ENCODE measurements at regions not wholly inside any gene's neighbourhood (a gene's known extent, or its start where the extent isn't known, plus 50 kb on each side); places are given as distances from the start of the nearest gene placed in this dataset.

GRCh38 chr4:14887842-14888433 lies 114.3 kb upstream of the CPEB2 start:
- Histone ChIP-seq H3K9ac (ENCODE audit: low read length) (no peak overlapping the region), H3K4me2 (ENCODE audit: low read length) (no peak overlapping the region), H3K9me3 (ENCODE audit: insufficient read depth, low read depth, low read length) (no peaks in the 10 kb centered on the region), H3K79me1 (ENCODE audit: low read length) (no peaks in the 10 kb centered on the region), H4K91ac (ENCODE audit: low read depth, low read length) (no peak overlapping the region), H2AK5ac (ENCODE audit: low read length) (no peak overlapping the region), H3K4ac (ENCODE audit: low read depth, low read length) (no peak overlapping the region), H2BK120ac (ENCODE audit: insufficient read depth, low read length, poor library complexity) (no peak overlapping the region), H3K4me1 (ENCODE audit: control insufficient read depth in 1 of 2, insufficient read depth in 2 of 2, low read length in 2 of 2) (no peaks in the 10 kb centered on the region), H4K12ac (ENCODE audit: low read depth, low read length) (no peak overlapping the region), H2AFZ (ENCODE audit: insufficient read depth, low read length, poor library complexity) (no peak overlapping the region), H3K14ac (ENCODE audit: low read length) (no peak overlapping the region), H3K4me3 (ENCODE audit: low read depth, low read length) (no peak overlapping the region), H3K79me2 (ENCODE audit: control insufficient read depth, insufficient read depth, low read length, poor library complexity) (no peaks in the 10 kb centered on the region), H3K27me3 (ENCODE audit: insufficient read depth, low read length) (no peaks in the 10 kb centered on the region), H3K18ac (ENCODE audit: low read length) (no peak overlapping the region), H2BK12ac (ENCODE audit: low read length) (no peak overlapping the region), H3K36me3 (ENCODE audit: control insufficient read depth in 1 of 2, insufficient read depth in 2 of 2, low read length in 2 of 2) (no peaks in the 10 kb centered on the region), H4K8ac (ENCODE audit: low read depth, low read length) (no peak overlapping the region), H3K27ac (ENCODE audit: low read depth, low read length) (no peak overlapping the region), H2BK5ac (ENCODE audit: low read depth, low read length, poor library complexity) (no peak overlapping the region), H3K23ac (ENCODE audit: low read length) (no peak overlapping the region)
- DNase-seq = no peak
- WGBS (ENCODE audit: extremely low coverage, insufficient coverage, insufficient read length) = no CpG with 5 or more reads among the region's 9 CpGs

GRCh38 chr4:14888790-14889572 lies 113.3 kb upstream of the CPEB2 start:
- no peak overlapping the region for H2AK5ac ChIP-seq (ENCODE audit: low read length)

GRCh38 chr4:14892563-14892962 lies 109.7 kb upstream of the CPEB2 start:
- no peak overlapping the region for H4K91ac ChIP-seq (ENCODE audit: low read depth, low read length)
- H3K9me3 ChIP-seq (ENCODE audit: insufficient read depth, low read depth, low read length) = no peaks in the 10 kb centered on the region
- no peaks in the 10 kb centered on the region for H3K79me2 ChIP-seq (ENCODE audit: control insufficient read depth, insufficient read depth, low read length, poor library complexity)
- DNase-seq = no peak
- H3K4me2 ChIP-seq (ENCODE audit: low read length) = no peak overlapping the region
- H3K27me3 ChIP-seq (ENCODE audit: insufficient read depth, low read length) = no peaks in the 10 kb centered on the region
- H4K12ac ChIP-seq (ENCODE audit: low read depth, low read length) = no peak overlapping the region
- no peak overlapping the region for H3K18ac ChIP-seq (ENCODE audit: low read length)
- H3K27ac ChIP-seq (ENCODE audit: low read depth, low read length) = no peak overlapping the region
- no peak overlapping the region for H3K14ac ChIP-seq (ENCODE audit: low read length)
- H2BK12ac ChIP-seq (ENCODE audit: low read length) = no peak overlapping the region
- no peak overlapping the region for H2AK5ac ChIP-seq (ENCODE audit: low read length)
- H3K4ac ChIP-seq (ENCODE audit: low read depth, low read length) = no peak overlapping the region
- H2BK5ac ChIP-seq (ENCODE audit: low read depth, low read length, poor library complexity) = no peak overlapping the region
- no peaks in the 10 kb centered on the region for H3K79me1 ChIP-seq (ENCODE audit: low read length)
- no peaks in the 10 kb centered on the region for H3K36me3 ChIP-seq (ENCODE audit: control insufficient read depth in 1 of 2, insufficient read depth in 2 of 2, low read length in 2 of 2)
- no peak overlapping the region for H2AFZ ChIP-seq (ENCODE audit: insufficient read depth, low read length, poor library complexity)
- no CpG with 5 or more reads among the region's 3 CpGs for WGBS (ENCODE audit: extremely low coverage, insufficient coverage, insufficient read length)
- no peaks in the 10 kb centered on the region for H3K4me1 ChIP-seq (ENCODE audit: control insufficient read depth in 1 of 2, insufficient read depth in 2 of 2, low read length in 2 of 2)
- no peak overlapping the region for H2BK120ac ChIP-seq (ENCODE audit: insufficient read depth, low read length, poor library complexity)
- no peak overlapping the region for H3K4me3 ChIP-seq (ENCODE audit: low read depth, low read length)
- H3K9ac ChIP-seq (ENCODE audit: low read length) = peak overlapping the region; percentile 32
- no peak overlapping the region for H4K8ac ChIP-seq (ENCODE audit: low read depth, low read length)
- peak overlapping the region; percentile 33 for H3K23ac ChIP-seq (ENCODE audit: low read length)

More at GRCh38 chr4:14888790-14889572, 113.3 kb upstream of the CPEB2 start:
- Histone ChIP-seq H3K23ac (ENCODE audit: low read length) (no peak overlapping the region), H3K9ac (ENCODE audit: low read length) (no peak overlapping the region), H3K4me2 (ENCODE audit: low read length) (no peak overlapping the region), H2AFZ (ENCODE audit: insufficient read depth, low read length, poor library complexity) (no peak overlapping the region), H3K9me3 (ENCODE audit: insufficient read depth, low read depth, low read length) (no peaks in the 10 kb centered on the region), H3K27ac (ENCODE audit: low read depth, low read length) (no peak overlapping the region), H3K18ac (ENCODE audit: low read length) (no peak overlapping the region), H2BK12ac (ENCODE audit: low read length) (no peak overlapping the region), H3K79me1 (ENCODE audit: low read length) (no peaks in the 10 kb centered on the region), H3K4ac (ENCODE audit: low read depth, low read length) (no peak overlapping the region), H3K27me3 (ENCODE audit: insufficient read depth, low read length) (no peaks in the 10 kb centered on the region), H3K14ac (ENCODE audit: low read length) (no peak overlapping the region), H3K79me2 (ENCODE audit: control insufficient read depth, insufficient read depth, low read length, poor library complexity) (no peaks in the 10 kb centered on the region), H4K91ac (ENCODE audit: low read depth, low read length) (no peak overlapping the region), H3K4me3 (ENCODE audit: low read depth, low read length) (no peak overlapping the region), H2BK5ac (ENCODE audit: low read depth, low read length, poor library complexity) (no peak overlapping the region), H3K36me3 (ENCODE audit: control insufficient read depth in 1 of 2, insufficient read depth in 2 of 2, low read length in 2 of 2) (no peaks in the 10 kb centered on the region), H2BK120ac (ENCODE audit: insufficient read depth, low read length, poor library complexity) (no peak overlapping the region), H3K4me1 (ENCODE audit: control insufficient read depth in 1 of 2, insufficient read depth in 2 of 2, low read length in 2 of 2) (no peaks in the 10 kb centered on the region), H4K8ac (ENCODE audit: low read depth, low read length) (no peak overlapping the region), H4K12ac (ENCODE audit: low read depth, low read length) (no peak overlapping the region)
- DNase-seq = peak in 1 of 2 donors; percentile 23
- 100% methylated on average over 2 of the region's 4 CpGs for WGBS (ENCODE audit: extremely low coverage, insufficient coverage, insufficient read length)

GRCh38 chr4:14893713-14894112 lies 108.6 kb upstream of the CPEB2 start:
- no peak overlapping the region for H3K4me2 ChIP-seq (ENCODE audit: low read length)
- no CpG with 5 or more reads among the region's 3 CpGs for WGBS (ENCODE audit: extremely low coverage, insufficient coverage, insufficient read length)
- H3K27ac ChIP-seq (ENCODE audit: low read depth, low read length) = no peak overlapping the region
- no peak overlapping the region for H3K9ac ChIP-seq (ENCODE audit: low read length)
- H3K4me3 ChIP-seq (ENCODE audit: low read depth, low read length) = no peak overlapping the region
- H2AFZ ChIP-seq (ENCODE audit: insufficient read depth, low read length, poor library complexity) = no peak overlapping the region
- no peak overlapping the region for H4K12ac ChIP-seq (ENCODE audit: low read depth, low read length)
- H3K23ac ChIP-seq (ENCODE audit: low read length) = no peak overlapping the region
- DNase-seq = no peak
- no peaks in the 10 kb centered on the region for H3K4me1 ChIP-seq (ENCODE audit: control insufficient read depth in 1 of 2, insufficient read depth in 2 of 2, low read length in 2 of 2)
- H3K4ac ChIP-seq (ENCODE audit: low read depth, low read length) = no peak overlapping the region
- H3K79me2 ChIP-seq (ENCODE audit: control insufficient read depth, insufficient read depth, low read length, poor library complexity) = no peaks in the 10 kb centered on the region
- no peak overlapping the region for H4K8ac ChIP-seq (ENCODE audit: low read depth, low read length)
- no peak overlapping the region for H2BK120ac ChIP-seq (ENCODE audit: insufficient read depth, low read length, poor library complexity)
- no peak overlapping the region for H3K18ac ChIP-seq (ENCODE audit: low read length)
- H4K91ac ChIP-seq (ENCODE audit: low read depth, low read length) = no peak overlapping the region
- H3K27me3 ChIP-seq (ENCODE audit: insufficient read depth, low read length) = no peaks in the 10 kb centered on the region
- H3K14ac ChIP-seq (ENCODE audit: low read length) = no peak overlapping the region
- no peak overlapping the region for H2BK12ac ChIP-seq (ENCODE audit: low read length)
- no peaks in the 10 kb centered on the region for H3K9me3 ChIP-seq (ENCODE audit: insufficient read depth, low read depth, low read length)
- H2BK5ac ChIP-seq (ENCODE audit: low read depth, low read length, poor library complexity) = no peak overlapping the region
- H3K36me3 ChIP-seq (ENCODE audit: control insufficient read depth in 1 of 2, insufficient read depth in 2 of 2, low read length in 2 of 2) = no peaks in the 10 kb centered on the region
- H2AK5ac ChIP-seq (ENCODE audit: low read length) = no peak overlapping the region
- no peaks in the 10 kb centered on the region for H3K79me1 ChIP-seq (ENCODE audit: low read length)

Data from trophoblast cell (in vitro differentiated cells and primary cell).